ENCODE measurements at regions not wholly inside any gene's neighbourhood (a gene's known extent, or its start where the extent isn't known, plus 50 kb on each side); places are given as distances from the start of the nearest gene placed in this dataset.
"Not testable (repeated sequence)": the region's sequence is repeated elsewhere in the genome, so short reads cannot be mapped to it uniquely, and the experiment has no call there.

GRCh38 chr3:13193320-13194284 lies 120.4 kb upstream of the IQSEC1 start:
- ATAC-seq (replicated peaks) = no peak
- no peak overlapping the region for H3K4me3 Mint-ChIP-seq
- peaks cover 28 to 35% of the 10 kb centered on the region in 2 donors for H3K4me1 Mint-ChIP-seq
- H3K36me3 Mint-ChIP-seq = peaks cover 4 to 7% of the 10 kb centered on the region in 2 donors
- DNase-seq = no peak
- H3K27me3 Mint-ChIP-seq = peaks cover 16 to 33% of the 10 kb centered on the region in 2 donors
- peaks cover 7% of the 10 kb centered on the region in 2 donors for H3K9me3 Mint-ChIP-seq
- H3K27ac Mint-ChIP-seq = no peak overlapping the region

- peaks cover 16 to 39% of the 10 kb centered on the region in 2 donors for H3K27me3 Mint-ChIP-seq
- H3K27ac Mint-ChIP-seq = no peak overlapping the region
- ATAC-seq (replicated peaks) = no peak
- peaks cover 4 to 11% of the 10 kb centered on the region in 2 donors for H3K36me3 Mint-ChIP-seq
- DNase-seq = no peak
- H3K9me3 Mint-ChIP-seq = peaks cover 10% of the 10 kb centered on the region in 2 donors
- peaks cover 28 to 35% of the 10 kb centered on the region in 2 donors for H3K4me1 Mint-ChIP-seq
- H3K4me3 Mint-ChIP-seq = no peak overlapping the region
Measured at GRCh38 chr3:13192471-13193213, 119.4 kb upstream of the IQSEC1 start.

DNA sequence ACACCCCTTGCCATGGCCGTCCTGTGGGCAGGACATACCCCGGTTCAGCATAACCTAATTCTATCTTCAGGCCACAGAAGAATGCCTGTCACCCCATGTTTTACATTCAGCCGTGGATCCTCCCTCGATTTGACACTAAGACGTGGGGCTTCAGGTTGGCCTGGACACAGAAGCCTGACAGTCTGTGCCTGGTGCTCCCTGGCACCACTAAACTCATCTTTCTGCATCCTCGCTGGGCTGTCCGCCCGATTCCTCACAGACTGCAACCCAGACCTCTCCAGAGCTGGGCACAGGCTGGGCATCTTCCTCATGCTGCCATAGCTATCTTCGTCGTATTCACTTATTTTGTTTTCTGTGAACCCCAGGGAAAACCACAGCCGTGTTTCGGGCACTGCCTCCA lies 117.8 kb upstream of the IQSEC1 start:
- H3K27me3 Mint-ChIP-seq = peaks cover 16 to 39% of the 10 kb centered on the region in 2 donors
- peaks cover 8 to 11% of the 10 kb centered on the region in 2 donors for H3K36me3 Mint-ChIP-seq
- no peak overlapping the region for H3K4me3 Mint-ChIP-seq
- DNase-seq (no peak), ATAC-seq (replicated peaks) (no peak)
- peaks cover 14% of the 10 kb centered on the region in 2 donors for H3K9me3 Mint-ChIP-seq
- peaks cover 22 to 27% of the 10 kb centered on the region in 2 donors for H3K4me1 Mint-ChIP-seq
- no peak overlapping the region for H3K27ac Mint-ChIP-seq

GRCh38 chr3:13190378-13190765 lies 117.1 kb upstream of the IQSEC1 start:
- Mint-ChIP-seq H3K27ac (no peak overlapping the region), H3K27me3 (peaks cover 16 to 39% of the 10 kb centered on the region in 2 donors), H3K4me3 (no peak overlapping the region), H3K4me1 (peaks cover 17 to 20% of the 10 kb centered on the region in 2 donors), H3K36me3 (peaks cover 8 to 11% of the 10 kb centered on the region in 2 donors), H3K9me3 (peaks cover 14% of the 10 kb centered on the region in 2 donors)
- DNase-seq (no peak), ATAC-seq (replicated peaks) (no peak)

DNA sequence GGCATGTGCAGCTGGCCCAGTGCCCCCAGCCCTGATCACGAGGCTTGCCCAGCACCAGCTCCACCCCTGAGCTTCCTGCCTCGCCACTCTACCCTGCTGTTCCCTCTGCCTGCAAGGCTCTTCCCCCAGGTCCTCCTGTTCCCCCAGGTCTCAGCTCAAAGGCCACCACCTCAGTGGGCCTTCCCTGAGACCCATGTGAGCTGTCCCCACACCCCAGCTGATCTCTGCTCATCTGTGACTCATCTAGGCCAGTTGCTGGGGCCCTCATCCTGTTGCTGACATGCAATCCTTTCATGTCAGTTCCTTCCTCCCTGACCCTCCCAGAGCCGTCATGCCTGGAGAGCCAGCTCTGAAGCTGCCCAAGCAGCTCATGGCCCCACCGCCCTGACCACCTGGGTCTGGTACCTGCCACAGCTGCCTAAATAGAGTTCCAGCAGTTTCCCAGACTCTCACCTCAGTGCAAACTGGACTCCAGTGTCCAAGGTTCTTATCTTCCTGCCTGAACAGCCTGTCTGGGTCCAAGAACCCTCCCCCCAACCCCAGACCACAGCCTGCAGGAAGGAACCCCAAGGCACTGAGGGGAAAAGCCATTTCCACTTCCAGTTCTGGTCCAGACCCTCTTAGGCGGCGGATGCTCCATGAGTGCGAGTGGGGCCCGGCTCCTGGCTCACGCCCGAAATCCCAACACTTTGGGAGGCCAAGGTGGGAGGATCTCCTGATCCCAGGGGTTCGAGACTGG lies 116.6 kb upstream of the IQSEC1 start:
- Mint-ChIP-seq H3K36me3 (peaks cover 8 to 11% of the 10 kb centered on the region in 2 donors), H3K4me3 (no peak overlapping the region), H3K27me3 (peaks cover 16 to 39% of the 10 kb centered on the region in 2 donors), H3K4me1 (peaks cover 13 to 16% of the 10 kb centered on the region in 2 donors), H3K9me3 (peaks cover 14% of the 10 kb centered on the region in 2 donors), H3K27ac (no peak overlapping the region)
- ATAC-seq (replicated peaks) (peak; percentile 46 to 57), DNase-seq (no peak)

GRCh38 chr3:13188975-13189374 lies 115.7 kb upstream of the IQSEC1 start:
- no peak overlapping the region for H3K4me3 Mint-ChIP-seq
- H3K27me3 Mint-ChIP-seq = peaks cover 24 to 42% of the 10 kb centered on the region in 2 donors
- ATAC-seq (replicated peaks) (no peak), DNase-seq (no peak)
- peaks cover 8 to 17% of the 10 kb centered on the region in 2 donors for H3K36me3 Mint-ChIP-seq
- H3K4me1 Mint-ChIP-seq = peaks cover 9 to 16% of the 10 kb centered on the region in 2 donors
- peaks cover 18 to 21% of the 10 kb centered on the region in 2 donors for H3K9me3 Mint-ChIP-seq
- no peak overlapping the region for H3K27ac Mint-ChIP-seq

DNA sequence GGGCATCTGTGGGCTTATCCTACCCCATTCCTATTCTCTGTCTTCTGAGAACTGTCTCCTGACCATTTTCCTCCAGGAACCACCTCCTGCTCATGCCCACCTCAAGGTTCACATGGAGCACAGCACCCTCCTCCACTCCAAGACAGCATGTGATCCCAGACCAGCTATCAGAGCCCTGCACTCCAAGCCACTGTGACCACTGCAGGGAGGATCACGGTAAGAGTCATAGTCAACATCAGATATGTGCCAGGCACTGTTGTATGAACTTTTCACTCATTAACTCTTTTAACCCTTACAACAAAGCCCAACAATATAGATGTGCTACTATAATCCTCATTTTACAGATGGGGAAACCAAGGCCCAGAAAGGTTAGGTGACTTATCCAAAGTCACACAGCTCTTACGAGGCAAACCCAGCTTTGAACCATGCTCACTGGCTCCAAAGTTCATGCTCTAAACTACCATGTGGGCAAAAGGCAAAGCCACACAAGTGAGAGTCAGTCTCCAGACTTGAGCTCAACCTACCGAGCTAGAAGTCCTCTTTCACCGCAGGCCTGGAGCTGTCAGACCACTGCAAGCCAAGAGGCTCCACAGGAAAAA lies 115.1 kb upstream of the IQSEC1 start:
- no peak overlapping the region for H3K4me3 Mint-ChIP-seq
- ATAC-seq (replicated peaks) = no peak
- DNase-seq = no peak
- no peak overlapping the region for H3K27ac Mint-ChIP-seq
- peaks cover 9 to 15% of the 10 kb centered on the region in 2 donors for H3K4me1 Mint-ChIP-seq
- peaks cover 20 to 25% of the 10 kb centered on the region in 2 donors for H3K9me3 Mint-ChIP-seq
- H3K27me3 Mint-ChIP-seq = peaks cover 23 to 36% of the 10 kb centered on the region in 2 donors
- H3K36me3 Mint-ChIP-seq = peaks cover 8 to 18% of the 10 kb centered on the region in 2 donors

- no peak overlapping the region for H3K4me3 Mint-ChIP-seq
- peaks cover 8 to 18% of the 10 kb centered on the region in 2 donors for H3K36me3 Mint-ChIP-seq
- DNase-seq = no peak
- ATAC-seq (replicated peaks) = no peak
- H3K9me3 Mint-ChIP-seq = peaks cover 20 to 25% of the 10 kb centered on the region in 2 donors
- no peak overlapping the region for H3K27ac Mint-ChIP-seq
- H3K4me1 Mint-ChIP-seq = peaks cover 9 to 12% of the 10 kb centered on the region in 2 donors
- H3K27me3 Mint-ChIP-seq = peaks cover 16 to 29% of the 10 kb centered on the region in 2 donors
Measured at GRCh38 chr3:13187593-13187992, 114.4 kb upstream of the IQSEC1 start.

DNA sequence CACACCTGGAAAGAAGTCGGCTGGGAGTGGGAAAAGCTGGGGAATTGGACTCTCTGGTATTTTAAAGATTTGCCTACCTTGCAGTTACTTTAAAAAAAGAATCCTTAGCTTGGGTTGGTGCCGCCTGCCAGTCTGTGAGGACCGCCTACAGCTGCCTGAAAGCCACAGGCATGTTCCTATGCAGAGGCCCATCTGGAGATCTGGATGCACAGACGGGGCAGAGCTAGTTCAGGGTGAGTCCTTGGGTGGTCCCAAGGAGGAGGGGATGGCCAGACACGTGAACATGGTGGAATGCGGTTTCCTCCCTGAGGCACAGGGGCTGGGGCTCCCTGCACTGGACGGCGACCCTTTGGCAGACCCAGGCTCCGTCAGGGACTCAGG lies 113.2 kb upstream of the IQSEC1 start:
- Mint-ChIP-seq H3K36me3 (peaks cover 8 to 18% of the 10 kb centered on the region in 2 donors), H3K4me1 (peaks cover 8 to 12% of the 10 kb centered on the region in 2 donors), H3K4me3 (no peak overlapping the region), H3K9me3 (peaks cover 20 to 25% of the 10 kb centered on the region in 2 donors), H3K27ac (no peak overlapping the region), H3K27me3 (peaks cover 20 to 26% of the 10 kb centered on the region in 2 donors)
- no peak for ATAC-seq (replicated peaks)
- DNase-seq = no peak

GRCh38 chr3:13185737-13186434 lies 112.7 kb upstream of the IQSEC1 start:
- H3K27ac Mint-ChIP-seq = no peak overlapping the region
- H3K9me3 Mint-ChIP-seq = peaks cover 22 to 25% of the 10 kb centered on the region in 2 donors
- H3K36me3 Mint-ChIP-seq = peaks cover 8 to 18% of the 10 kb centered on the region in 2 donors
- peaks cover 20 to 26% of the 10 kb centered on the region in 2 donors for H3K27me3 Mint-ChIP-seq
- ATAC-seq (replicated peaks) (no peak), DNase-seq (no peak)
- peaks cover 8 to 12% of the 10 kb centered on the region in 2 donors for H3K4me1 Mint-ChIP-seq
- no peak overlapping the region for H3K4me3 Mint-ChIP-seq

DNA sequence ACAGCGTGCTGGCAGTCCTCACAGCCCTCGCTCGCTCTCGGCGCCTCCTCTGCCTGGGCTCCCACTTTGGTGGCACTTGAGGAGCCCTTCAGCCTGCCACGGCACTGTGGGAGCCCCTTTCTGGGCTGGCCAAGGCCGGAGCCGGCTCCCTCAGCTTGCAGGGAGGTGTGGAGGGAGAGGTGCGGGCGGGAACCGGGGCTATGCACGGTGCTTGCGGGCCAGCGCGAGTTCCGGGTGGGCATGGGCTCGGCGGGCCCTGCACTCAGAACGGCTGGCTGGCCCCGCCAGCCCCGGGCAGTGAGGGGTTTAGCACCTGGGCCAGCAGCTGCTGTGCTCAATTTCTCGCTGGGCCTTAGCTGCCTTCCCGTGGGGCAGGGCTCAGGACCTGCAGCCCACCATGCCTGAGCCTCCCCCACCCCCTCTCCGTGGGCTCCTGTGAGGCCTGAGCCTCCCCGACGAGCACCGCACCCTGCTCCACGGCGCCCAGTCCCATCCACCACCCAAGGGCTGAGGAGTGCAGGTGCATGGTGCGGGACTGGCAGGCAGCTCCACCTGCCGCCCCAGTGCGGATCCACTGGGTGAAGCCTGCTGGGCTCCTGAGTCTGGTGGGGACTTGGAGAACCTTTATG lies 106.5 kb upstream of the IQSEC1 start:
- peaks cover 4 to 18% of the 10 kb centered on the region in 2 donors for H3K36me3 Mint-ChIP-seq
- DNase-seq; H3K27ac Mint-ChIP-seq; H3K4me1 Mint-ChIP-seq; ATAC-seq (replicated peaks); H3K4me3 Mint-ChIP-seq: not testable (repeated sequence)
- peaks cover 8 to 16% of the 10 kb centered on the region in 2 donors for H3K27me3 Mint-ChIP-seq
- H3K9me3 Mint-ChIP-seq = peaks cover 15 to 17% of the 10 kb centered on the region in 2 donors

GRCh38 chr3:13179181-13179580 lies 106.0 kb upstream of the IQSEC1 start:
- H3K27me3 Mint-ChIP-seq = peaks cover 3 to 13% of the 10 kb centered on the region in 2 donors
- no peak overlapping the region for H3K27ac Mint-ChIP-seq
- H3K4me3 Mint-ChIP-seq = no peak overlapping the region
- no peak for ATAC-seq (replicated peaks)
- H3K4me1 Mint-ChIP-seq = peaks cover 0 to 2% of the 10 kb centered on the region in 2 donors
- DNase-seq = no peak
- peaks cover 4 to 14% of the 10 kb centered on the region in 2 donors for H3K36me3 Mint-ChIP-seq
- H3K9me3 Mint-ChIP-seq = peaks cover 11 to 14% of the 10 kb centered on the region in 2 donors

Measured in stimulated activated naive B cell treated with anti-CD40 and anti-IgM and Interleukin-4, amounts not matched to agents 10 μg/mL and 1 μg/mL and 100 μg/mL, for 72 hours (primary cell).